ENCODE measurements at regions not wholly inside any gene's neighbourhood (a gene's known extent, or its start where the extent isn't known, plus 50 kb on each side); places are given as distances from the start of the nearest gene placed in this dataset.

DNA sequence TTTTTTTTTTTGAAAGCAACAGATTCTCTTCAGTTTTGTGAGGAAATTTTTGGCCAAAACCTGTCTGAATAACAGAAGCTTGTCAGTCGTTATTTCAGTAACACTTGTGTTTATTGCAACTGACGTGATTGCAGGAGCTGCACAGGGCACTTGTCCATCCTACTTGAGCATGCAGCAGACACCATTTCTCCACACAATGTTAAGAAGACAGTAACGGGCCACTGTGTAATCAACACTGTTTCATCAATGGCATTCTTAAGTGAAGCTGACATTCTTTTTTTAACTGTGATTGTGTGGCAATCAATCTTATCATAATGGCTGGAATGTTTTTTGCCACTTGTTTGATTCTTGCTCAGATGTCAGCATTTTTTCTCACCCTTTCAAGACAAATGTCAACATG lies 50.1 kb upstream of the PIEZO2 start:
- no peak for DNase-seq (ENCODE audit: low read depth, low spot score)

All from brain pericyte (primary cell).